ENCODE measurements at regions not wholly inside any gene's neighbourhood (a gene's known extent, or its start where the extent isn't known, plus 50 kb on each side); places are given as distances from the start of the nearest gene placed in this dataset.
A peak's percentile ranks its signal among the peaks of the same experiment; 100 is the strongest.

GRCh38 chr2:176636401-176636800 is 367.2 kb downstream of the MTX2 start:
- TF ChIP-seq POLR2A (IDR thresholded peaks at IDR 0.05) = no peak
- TF ChIP-seq CTCF (IDR thresholded peaks at IDR 0.05) = no peak
- no peak overlapping the region for H3K27ac ChIP-seq
- H3K36me3 ChIP-seq = no peaks in the 10 kb centered on the region
- H3K9me3 ChIP-seq = no peaks in the 10 kb centered on the region
- peaks cover 0 to 4% of the 10 kb centered on the region in 2 donors for H3K27me3 ChIP-seq
- H3K4me3 ChIP-seq = no peak overlapping the region
- H3K4me1 ChIP-seq = peaks cover 0 to 10% (median 0%) of the 10 kb centered on the region in 4 donors
- no peak for DNase-seq

DNA sequence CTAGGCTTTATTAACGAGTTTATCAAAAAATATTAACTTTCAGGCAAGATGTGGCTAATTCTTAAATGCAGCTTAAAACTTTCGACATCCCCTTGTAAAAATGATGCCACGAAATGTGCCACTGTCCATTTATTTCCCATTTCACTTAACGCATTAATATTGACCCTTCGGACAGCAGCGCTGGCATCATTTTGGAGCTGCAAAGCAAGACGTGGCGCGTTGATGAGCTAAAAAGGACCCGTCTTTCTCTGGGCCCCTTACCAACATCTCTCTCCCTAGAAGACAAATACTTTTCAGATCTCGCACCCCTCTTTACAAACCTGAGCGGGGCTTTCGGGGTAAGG is 367.9 kb downstream of the MTX2 start:
- H3K27ac ChIP-seq = peak overlapping the region; percentile 64 to 87 (median 74)
- H3K9me3 ChIP-seq = no peaks in the 10 kb centered on the region
- peaks cover 0 to 4% of the 10 kb centered on the region in 2 donors for H3K27me3 ChIP-seq
- H3K36me3 ChIP-seq = no peaks in the 10 kb centered on the region
- peak overlapping the region; percentile 46 to 85 (median 58) for H3K4me3 ChIP-seq
- peaks cover 0 to 10% (median 0%) of the 10 kb centered on the region in 4 donors for H3K4me1 ChIP-seq
- TF ChIP-seq CTCF (IDR thresholded peaks at IDR 0.05) (no peak), POLR2A (IDR thresholded peaks at IDR 0.05) (no peak)
- DNase-seq = no peak

GRCh38 chr2:176637486-176638166 is 368.4 kb downstream of the MTX2 start:
- peak overlapping the region; percentile 46 to 85 (median 58) for H3K4me3 ChIP-seq
- peak in 2 of 3 donors; percentile 52 to 59 for DNase-seq
- peaks cover 0 to 4% of the 10 kb centered on the region in 2 donors for H3K27me3 ChIP-seq
- no peaks in the 10 kb centered on the region for H3K9me3 ChIP-seq
- H3K4me1 ChIP-seq = peaks cover 0 to 10% (median 0%) of the 10 kb centered on the region in 4 donors
- TF ChIP-seq CTCF (IDR thresholded peaks at IDR 0.05) = no peak
- no peak for TF ChIP-seq POLR2A (IDR thresholded peaks at IDR 0.05)
- H3K27ac ChIP-seq = peak overlapping the region; percentile 64 to 87 (median 74)
- H3K36me3 ChIP-seq = no peaks in the 10 kb centered on the region

GRCh38 chr2:176638167-176639015 is 369.1 kb downstream of the MTX2 start:
- TF ChIP-seq POLR2A (IDR thresholded peaks at IDR 0.05) = no peak
- peak in 5 of 6 experiments; percentile 44 to 80 (median 78) for TF ChIP-seq CTCF (IDR thresholded peaks at IDR 0.05)
- Histone ChIP-seq H3K27me3 (peaks cover 0 to 4% of the 10 kb centered on the region in 2 donors), H3K9me3 (no peaks in the 10 kb centered on the region), H3K4me1 (peaks cover 0 to 10% (median 0%) of the 10 kb centered on the region in 4 donors), H3K27ac (peak overlapping the region in 3 of 4 donors; percentile 64 to 87 (median 66)), H3K36me3 (no peaks in the 10 kb centered on the region), H3K4me3 (peak overlapping the region; percentile 46 to 85 (median 58))
- DNase-seq = peak; percentile 22 to 81 (median 78)

DNA sequence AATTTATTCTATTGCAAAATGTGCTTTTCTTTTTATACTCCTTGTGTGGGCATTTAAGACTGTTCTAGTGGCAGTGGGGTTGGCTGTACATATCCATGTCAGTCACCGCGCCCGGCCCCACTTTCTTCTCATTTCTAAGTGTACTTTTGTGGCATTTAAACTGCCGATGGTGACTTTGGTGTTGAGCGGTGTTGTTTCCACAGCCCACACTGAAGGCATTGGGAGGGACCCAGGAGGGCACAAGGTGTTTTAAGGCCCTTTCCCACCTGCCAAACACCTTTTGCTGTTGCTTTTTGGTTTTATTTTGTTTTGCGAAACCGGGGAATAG is 369.7 kb downstream of the MTX2 start:
- H3K9me3 ChIP-seq = no peaks in the 10 kb centered on the region
- H3K36me3 ChIP-seq = no peaks in the 10 kb centered on the region
- H3K4me3 ChIP-seq = no peak overlapping the region
- peaks cover 0 to 4% of the 10 kb centered on the region in 2 donors for H3K27me3 ChIP-seq
- H3K27ac ChIP-seq = no peak overlapping the region
- peaks cover 0 to 10% (median 0%) of the 10 kb centered on the region in 4 donors for H3K4me1 ChIP-seq
- no peak for DNase-seq
- TF ChIP-seq POLR2A (IDR thresholded peaks at IDR 0.05) (no peak), CTCF (IDR thresholded peaks at IDR 0.05) (no peak)

Data from Peyer's patch (tissue), 4 donors.